ENCODE measurements at regions not wholly inside any gene's neighbourhood (a gene's known extent, or its start where the extent isn't known, plus 50 kb on each side); places are given as distances from the start of the nearest gene placed in this dataset.

GRCh38 chr15:93247466-93248121 is 158.6 kb upstream of the RGMA start:
- no peak for DNase-seq

GRCh38 chr15:93246266-93247242 is 157.5 kb upstream of the RGMA start:
- no peak for DNase-seq

- no peak for DNase-seq
Measured at GRCh38 chr15:93245661-93246042, 156.6 kb upstream of the RGMA start.

GRCh38 chr15:93244696-93245660 is 156.0 kb upstream of the RGMA start:
- no peak for DNase-seq

- DNase-seq: no peak
Measured at GRCh38 chr15:93243573-93243972, 154.6 kb upstream of the RGMA start.

GRCh38 chr15:93241696-93242585 is 152.9 kb upstream of the RGMA start:
- no peak for DNase-seq

- DNase-seq: no peak
Measured at GRCh38 chr15:93239993-93240392, 151.0 kb upstream of the RGMA start.

- no peak for DNase-seq
Measured at GRCh38 chr15:93239591-93239990, 150.6 kb upstream of the RGMA start.

GRCh38 chr15:93238641-93239040 is 149.6 kb upstream of the RGMA start:
- DNase-seq: no peak

- DNase-seq: no peak
Measured at GRCh38 chr15:93235926-93236780, 147.1 kb upstream of the RGMA start.

GRCh38 chr15:93235269-93235668 is 146.3 kb upstream of the RGMA start:
- DNase-seq: no peak

- no peak for DNase-seq
Measured at GRCh38 chr15:93233710-93234109, 144.7 kb upstream of the RGMA start.

- no peak for DNase-seq
Measured at GRCh38 chr15:93232845-93233244, 143.8 kb upstream of the RGMA start.

GRCh38 chr15:93231994-93232393 is 143.0 kb upstream of the RGMA start:
- no peak for DNase-seq

GRCh38 chr15:93231261-93231925 is 142.4 kb upstream of the RGMA start:
- DNase-seq: no peak

- DNase-seq: no peak
Measured at GRCh38 chr15:93228546-93228945, 139.5 kb upstream of the RGMA start.

GRCh38 chr15:93223803-93224202 is 134.8 kb upstream of the RGMA start:
- DNase-seq: no peak

- DNase-seq: no peak
Measured at GRCh38 chr15:93221759-93222158, 132.7 kb upstream of the RGMA start.

- no peak for DNase-seq
Measured at GRCh38 chr15:93219859-93220420, 130.9 kb upstream of the RGMA start.

GRCh38 chr15:93217343-93217742 is 128.3 kb upstream of the RGMA start:
- no peak for DNase-seq
